Stimulated activated naive CD4-positive, alpha-beta T cell (primary cell): ENCODE measurements at regions not wholly inside any gene's neighbourhood (a gene's known extent, or its start where the extent isn't known, plus 50 kb on each side); places are given as distances from the start of the nearest gene placed in this dataset.

ENCODE experiments used
- DNase-seq, 6 experiments: peaks; one replicate each; lab custom pipeline; 2025; lab: John Stamatoyannopoulos, UW

DNA sequence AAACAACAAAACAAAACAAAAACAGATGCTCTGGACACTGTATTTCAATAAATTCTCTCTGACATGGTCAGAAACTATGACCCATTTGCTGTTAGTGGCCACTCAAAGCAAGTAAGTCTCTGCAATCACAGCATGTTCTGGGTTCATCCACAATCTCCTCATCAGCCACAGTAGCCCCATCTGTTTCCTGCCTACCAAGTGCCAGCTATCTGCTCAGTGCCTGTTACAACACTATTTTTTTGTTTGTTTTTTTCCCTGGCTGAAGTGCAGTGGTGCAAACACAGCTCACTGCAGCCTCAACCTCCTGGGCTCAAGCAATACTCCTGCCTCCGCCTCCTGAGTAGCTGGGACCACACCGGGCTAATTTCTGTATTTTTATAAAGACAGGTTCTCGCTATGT, 137.9 kb downstream of the SOX9 start:
- DNase-seq = no peak

DNA sequence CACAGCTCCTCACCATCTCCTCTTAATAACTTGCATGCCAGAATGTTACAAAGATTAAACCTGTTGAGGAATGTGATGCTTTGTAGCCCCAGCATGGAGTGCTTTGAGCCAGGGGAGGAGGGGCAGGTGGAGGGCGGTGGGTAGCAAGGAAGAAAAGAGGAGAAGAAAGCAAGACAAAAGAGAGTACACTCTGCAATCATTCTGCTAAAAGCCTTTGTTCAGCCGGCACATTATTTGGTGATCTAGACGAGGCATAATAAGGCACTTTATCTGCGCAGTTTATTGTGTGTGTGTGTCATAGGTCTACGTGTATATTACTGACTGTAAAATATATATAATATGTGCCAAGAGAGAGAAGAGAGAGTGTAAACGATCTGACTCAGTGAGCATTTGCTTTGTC, 139.1 kb downstream of the SOX9 start:
- DNase-seq = no peak

DNA sequence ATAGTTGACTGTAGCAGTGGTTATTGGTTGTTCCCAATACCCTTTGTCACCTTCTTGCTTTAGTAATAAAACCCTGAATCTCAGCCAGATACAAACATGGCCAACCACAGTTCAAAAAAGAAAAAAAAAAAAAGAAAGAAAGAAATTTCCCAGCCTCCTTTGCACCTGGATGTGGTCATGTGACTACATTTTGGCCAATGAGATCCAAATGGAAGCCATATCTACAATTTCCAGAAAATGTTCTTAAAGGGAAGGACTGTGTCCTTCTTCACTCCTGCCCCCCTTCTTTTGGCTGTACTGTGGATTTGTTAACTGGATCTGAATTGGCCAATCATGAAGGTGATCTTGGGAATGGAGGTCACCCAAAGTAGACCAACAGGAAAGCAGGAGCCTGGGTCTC, 141.9 kb downstream of the SOX9 start:
- DNase-seq = no peak

DNA sequence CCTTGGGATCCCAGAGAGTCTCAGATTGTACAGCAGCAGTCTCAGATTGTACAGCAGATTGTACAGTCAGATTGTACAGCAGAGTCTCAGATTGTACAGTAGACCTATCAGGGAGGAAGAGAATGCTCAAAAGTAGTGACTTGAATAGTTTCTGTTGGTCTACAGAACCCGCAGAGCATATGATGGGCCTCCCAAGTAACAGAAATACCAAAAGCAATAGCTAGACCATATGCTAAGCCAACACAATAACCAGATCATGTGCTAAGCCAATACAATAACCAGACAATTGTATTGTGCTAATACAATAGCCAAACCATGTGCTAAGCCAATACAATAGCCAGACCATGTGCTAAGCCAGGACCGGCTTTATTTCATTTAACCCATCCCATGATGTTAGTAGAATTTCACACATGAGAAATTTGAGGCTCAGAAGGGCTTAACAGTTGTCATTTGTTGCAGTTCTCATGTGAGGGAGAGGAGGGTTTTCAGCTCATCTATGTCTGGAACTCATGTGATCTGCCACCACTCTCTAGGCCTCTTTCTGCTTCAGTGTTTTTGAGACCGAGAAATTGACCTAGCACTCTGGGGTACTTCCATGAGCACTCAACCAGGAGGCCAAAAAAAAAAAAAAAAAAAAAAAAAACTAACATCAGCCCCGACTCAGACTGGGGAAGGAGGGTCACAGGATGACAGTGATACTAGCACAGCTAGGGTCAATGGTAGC, 144.0 kb downstream of the SOX9 start:
- DNase-seq = no peak

DNA sequence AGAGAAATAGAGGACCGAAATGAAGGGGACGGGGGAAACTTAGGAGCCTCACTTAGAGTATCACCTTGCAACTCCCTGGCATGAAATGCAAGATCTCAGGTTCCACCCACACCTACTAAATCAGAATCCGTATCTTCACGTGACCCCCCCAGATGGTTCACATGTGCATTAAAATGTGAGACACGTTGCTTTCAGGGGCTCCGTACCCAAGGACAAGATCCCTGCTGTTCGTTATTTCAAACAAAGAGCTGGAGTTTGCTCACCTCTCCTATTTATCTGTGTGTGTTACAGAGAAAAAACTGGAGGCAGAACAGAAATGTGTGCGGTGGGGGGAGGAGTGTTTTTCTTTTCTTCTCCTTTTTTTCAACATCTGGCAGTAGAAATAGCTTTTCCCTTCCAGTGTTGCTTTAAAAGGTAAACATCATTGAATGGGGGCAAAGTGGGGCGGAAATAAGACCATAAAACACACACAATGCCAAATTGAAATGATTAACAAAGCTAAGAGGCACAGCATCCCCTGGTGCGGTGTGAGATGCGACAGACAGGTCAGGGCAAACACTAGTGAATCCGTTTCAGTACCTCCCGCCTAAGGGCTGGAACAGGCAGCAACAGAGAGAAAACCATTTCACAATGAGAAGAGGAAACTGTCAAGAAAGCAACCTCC, 145.4 kb downstream of the SOX9 start:
- DNase-seq = no peak

DNA sequence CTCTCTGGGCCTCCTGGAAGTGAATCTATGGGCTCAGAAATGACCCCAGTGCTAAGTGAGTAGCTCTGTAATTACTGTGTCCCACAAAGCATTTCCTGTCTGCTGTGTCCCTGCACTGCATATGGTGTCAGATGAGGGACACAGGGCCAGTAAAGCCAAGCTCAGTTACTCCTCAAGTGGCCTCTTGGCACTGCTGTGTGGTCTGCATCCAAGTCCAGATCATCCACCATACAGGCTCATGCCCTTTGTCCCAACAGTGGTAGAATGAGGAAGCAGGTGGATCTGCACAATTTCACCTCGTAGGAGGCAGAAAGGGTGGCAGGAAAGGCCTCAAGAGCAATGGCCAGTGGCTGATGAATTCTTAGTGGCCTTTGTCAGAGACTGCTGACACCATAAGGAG, 146.8 kb downstream of the SOX9 start:
- no peak for DNase-seq

DNA sequence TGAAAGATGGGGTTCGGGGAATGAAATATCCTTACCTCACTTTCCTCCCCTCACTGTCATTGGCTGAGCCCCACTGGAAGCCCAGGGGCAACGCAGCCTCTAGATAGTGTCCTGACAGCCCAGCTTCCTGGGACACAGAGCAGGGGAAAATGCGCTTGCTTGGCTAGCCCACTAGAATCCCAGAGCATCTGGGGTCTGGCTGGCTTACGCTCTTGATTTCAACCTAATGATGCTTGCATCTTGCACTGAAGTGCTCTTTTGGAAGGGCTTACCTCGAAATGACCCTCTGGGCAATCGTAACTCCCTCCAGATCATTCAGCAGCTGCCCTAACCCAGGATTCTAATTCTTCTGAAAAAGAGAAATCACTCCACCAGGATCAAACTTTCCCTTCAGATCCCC, 147.6 kb downstream of the SOX9 start:
- DNase-seq = no peak

DNA sequence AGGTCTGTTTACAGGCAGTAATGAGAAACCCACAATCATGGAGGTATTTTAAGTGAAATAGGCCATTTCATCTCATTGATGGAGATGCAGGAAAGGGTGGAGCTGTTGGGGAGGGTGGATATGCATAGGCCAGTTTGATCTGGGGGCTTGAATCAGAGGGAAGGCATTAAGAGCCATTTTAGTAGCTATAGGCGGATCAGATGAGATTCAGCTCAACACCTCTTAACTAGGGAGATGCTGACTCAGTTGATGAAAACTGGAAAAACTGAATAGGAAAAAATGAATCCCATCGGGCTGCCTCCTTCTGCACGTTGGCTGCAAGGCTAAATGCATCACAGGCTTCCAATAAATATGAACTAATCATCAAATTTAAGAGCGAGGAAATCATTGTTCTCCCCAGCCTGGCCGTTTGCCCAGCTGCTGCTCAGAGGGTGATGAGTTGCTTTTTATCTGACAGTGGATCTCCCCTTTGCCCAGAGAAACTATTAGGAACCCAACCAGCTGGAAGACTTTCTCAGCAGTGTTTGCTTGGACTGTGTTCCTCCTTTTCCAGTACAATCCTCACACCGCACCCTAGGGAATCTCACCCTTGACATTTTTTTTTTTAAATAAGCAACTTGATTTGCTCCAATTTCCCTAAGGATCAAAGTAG, 149.6 kb downstream of the SOX9 start:
- no peak for DNase-seq

DNA sequence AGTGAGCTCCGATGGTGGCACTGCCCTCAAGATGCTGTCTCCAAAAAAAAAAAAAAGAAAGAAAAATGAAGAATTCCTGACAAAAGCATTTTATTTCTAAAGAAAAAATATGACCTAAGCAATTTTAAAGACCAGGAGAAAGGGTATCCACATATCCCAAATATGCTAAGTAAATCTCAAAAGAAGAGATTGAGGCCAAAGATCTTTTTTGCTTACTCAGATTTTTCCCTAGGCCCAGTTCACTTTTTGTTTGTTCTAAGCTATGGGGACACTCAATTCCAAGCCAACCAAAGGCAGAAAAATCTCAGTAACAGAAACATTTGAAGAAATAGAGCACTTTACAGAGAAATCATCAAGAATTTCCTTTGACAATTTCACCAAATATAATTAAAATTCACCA, 150.8 kb downstream of the SOX9 start:
- DNase-seq = no peak

DNA sequence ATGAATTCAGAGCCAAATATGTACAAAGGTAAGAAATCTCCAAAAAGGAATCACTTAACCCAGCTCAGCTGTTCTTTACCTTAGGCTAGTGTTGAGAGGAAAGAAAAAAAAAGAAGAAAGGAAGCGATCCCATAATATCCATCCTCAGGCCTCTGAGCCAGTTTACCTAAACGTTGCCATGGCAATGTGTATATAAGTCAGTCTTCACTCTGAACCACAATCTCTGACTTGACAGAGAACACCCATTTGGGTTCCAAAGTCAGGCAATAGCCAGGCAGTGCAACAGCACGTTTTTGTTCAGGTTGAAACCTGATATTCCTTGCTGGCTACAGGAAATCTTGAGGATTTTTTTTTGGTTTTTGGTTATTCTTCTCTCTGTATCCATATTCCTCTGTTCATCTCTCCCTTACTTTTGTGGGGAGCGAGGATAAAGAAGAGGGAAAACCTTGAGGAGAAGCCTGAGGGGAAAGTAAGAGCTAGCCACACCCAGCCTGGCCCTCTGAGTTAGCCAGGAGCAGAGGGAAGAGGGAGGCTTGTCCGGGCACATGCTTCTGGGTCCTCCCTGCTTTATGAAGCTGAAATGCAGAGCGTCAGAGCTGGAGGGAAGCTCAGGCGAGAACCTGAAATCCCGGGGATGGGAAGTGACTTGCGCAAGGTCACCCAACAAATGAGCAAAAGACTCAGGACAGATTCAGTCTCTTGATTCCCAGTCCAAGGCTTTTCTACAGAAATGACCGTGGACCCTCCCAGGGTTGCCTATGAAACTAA, 152.7 kb downstream of the SOX9 start:
- no peak for DNase-seq

DNA sequence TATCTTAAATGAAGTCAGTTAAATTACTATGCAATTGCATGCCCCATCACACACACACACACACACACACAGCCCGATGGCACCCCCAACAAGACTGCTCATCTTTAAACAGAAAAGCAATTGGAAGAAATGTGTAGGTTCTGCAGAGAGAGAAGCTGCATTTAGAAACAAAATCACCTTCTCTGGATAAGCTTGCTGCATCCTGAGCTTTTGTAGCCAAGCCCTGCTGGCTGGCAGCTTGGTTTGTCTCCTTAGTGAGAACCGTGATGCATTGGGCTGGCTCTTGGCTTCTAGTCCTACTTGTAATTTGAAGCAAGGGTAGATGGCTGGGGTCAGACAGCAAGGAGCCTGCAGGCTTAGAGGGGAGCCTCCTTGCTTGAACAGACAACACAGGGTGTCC, 153.8 kb downstream of the SOX9 start:
- no peak for DNase-seq

DNA sequence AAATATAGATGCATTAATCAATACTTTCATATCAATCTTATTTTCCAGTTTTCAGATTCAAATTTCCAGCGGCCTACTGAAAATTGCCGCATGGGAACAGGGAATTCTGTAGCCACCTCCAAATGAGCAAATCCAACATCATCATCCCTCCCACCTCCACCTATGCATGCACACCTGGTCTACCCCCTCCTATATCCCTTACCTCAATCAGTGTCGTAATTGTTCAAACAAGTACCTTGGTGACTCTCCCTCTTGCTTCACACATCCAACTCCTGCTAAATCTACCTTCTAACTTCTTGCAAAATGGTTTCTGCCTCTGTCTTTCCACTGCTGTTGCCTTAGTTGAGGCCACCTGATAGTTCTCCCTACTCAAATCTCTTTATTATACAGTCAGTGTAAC, 160.1 kb downstream of the SOX9 start:
- DNase-seq = no peak

DNA sequence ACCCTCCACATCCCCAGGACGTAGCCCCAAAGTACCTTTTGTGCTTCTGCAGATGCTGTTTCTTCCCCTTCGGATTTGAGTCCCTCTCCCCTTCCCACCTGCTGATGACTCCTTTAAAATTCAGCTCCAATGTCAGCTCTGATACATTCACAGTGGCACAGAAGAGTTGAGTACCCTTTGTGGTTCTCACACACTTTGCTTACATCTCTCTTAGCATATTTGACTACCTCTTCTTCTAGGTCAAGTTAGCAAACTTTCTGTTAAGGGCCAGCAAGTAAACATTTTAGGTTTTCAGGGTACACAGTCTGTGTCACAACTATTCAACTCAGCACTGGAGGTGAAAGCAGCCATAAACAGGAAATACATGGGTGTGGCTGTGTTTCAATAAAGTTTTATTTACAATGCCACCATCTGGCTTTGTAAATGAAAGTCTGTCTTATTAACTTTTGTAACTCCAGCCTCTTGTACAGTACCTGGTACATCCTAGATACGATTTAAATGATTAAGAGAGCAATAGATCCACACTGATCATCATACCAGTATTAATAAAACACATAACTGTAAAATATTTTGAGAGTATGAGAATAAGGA, 161.7 kb downstream of the SOX9 start:
- DNase-seq = no peak

DNA sequence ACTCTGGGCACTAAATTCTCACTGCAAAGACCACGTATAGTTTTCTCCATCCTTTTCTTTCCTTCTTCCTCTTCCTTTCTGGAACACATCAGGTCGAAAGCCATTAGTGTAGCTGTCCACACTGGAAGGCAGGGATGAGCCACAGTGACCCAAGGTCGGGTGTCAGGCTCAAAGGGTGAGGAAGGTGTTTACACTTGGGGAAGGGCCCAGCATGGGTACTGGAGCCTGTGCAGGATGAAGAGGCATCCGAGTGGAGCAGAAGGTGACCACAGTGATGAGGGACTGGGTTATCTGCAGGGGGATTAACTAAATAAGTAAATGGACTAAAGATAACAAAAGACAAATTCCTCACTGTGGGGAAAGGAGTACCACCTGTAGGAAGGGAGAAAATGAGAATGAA, 164.0 kb downstream of the SOX9 start:
- no peak for DNase-seq

DNA sequence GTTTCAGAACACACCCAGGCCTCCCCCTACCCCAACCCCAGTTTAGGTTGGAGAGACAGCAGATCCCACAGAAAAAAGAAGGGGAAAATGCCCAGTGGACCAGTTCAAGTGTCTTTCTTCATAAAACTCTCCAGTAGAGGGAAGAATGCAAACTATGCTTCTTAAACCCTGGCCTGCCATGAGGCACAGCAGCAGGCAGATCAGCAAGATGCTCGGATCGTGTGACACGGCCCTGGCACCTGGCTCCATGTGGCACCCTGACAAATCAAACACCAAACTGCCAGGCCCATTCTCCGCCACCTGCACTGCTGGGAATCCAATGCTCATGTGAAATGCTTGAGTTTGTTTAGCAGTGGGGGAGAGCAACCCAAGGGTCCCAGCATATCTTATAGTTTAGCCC, 166.8 kb downstream of the SOX9 start:
- DNase-seq = no peak

DNA sequence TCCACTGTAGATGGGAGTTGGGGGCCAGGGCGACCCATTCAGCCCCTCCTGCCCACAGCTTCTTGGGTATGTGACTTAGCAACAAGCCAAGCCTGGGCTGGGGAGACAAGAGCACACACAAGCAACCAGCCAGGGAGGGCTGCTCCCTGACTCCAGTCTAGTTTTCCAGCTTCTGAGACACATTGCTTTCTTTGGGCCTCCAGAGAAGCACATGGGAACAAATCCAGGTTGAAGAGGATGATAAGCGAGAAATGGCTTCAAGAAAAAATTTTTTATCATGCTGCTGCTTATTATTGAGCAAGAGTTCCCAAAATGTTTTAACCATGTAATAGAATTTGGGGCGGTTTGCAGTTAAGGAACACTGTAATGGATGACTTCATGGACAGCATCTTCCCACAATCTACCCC, 173.7 kb downstream of the SOX9 start:
- no peak for DNase-seq

DNA sequence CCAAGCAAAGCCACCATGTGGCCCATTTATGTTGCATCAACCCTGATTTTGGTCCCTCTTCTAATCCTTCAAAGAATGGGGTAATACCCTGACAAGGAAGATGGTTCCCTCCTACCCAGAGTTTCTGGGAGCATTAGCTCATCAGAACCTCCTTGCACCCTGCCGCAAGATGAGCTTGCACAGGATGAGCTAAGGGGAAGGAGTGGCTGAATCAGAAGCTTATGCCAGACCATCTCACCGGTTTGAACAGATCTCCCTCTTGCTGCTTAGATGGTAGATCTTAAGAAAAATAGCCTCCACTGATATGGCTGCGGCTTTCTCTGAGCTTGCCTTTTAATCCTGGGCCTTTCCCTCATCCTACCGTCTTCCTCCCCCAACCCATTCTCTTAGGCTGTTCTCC, 175.1 kb downstream of the SOX9 start:
- no peak for DNase-seq

DNA sequence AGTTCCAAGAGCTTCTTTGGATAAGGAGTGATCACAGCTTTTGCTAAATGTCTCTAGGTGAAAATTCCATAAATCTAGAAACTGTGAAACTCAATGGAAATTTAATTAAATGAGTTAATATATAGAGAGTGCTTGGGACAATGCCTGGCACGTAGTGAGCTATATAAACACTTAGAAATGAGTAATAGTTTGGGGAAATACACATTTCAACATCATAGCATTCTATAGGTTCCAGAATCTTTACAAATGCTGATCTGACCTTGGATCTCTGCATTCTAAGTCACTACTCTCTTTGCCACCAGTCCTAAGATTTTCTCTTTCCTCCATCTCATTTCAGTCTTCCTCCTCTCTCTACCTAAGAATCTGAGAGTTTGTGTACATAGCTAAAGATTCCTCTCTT, 175.6 kb downstream of the SOX9 start:
- DNase-seq = no peak

DNA sequence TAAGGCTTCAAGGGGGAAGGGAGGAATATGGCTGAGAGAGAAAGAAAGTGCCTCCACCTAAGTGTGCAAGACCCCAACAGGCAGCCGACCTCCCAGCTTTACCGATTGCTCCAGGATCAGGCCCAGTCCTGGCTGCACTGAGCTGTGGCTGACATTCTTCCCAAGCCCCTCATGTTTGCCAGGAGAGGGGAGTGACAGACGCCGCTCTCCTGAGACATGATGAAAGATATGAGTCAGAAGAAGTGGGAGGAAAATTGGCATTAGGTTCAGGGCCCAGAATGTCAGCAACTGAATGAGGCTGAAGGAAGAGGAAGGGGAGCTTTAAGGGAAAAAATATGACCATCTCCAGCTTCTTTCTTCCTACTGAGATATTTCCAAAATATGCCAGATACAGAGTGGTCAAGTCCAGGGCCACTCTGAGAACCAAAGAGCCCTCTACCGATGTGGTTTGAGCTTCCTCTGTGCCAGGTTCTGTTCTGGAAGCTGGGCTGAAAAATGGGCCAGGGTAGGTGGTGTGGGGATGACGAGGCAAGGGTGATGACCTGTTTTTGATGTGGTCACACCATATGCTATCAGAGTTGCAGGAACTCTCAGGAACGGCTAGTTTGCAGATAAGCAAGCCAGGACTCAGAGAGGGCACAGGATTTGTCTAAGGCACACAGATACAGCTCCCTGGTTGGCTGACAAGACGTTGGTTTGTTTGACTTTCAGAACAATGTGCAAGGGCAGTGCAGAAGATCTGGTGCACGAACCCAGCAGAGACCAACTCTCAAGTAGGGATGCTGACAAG, 176.7 kb downstream of the SOX9 start:
- no peak for DNase-seq

DNA sequence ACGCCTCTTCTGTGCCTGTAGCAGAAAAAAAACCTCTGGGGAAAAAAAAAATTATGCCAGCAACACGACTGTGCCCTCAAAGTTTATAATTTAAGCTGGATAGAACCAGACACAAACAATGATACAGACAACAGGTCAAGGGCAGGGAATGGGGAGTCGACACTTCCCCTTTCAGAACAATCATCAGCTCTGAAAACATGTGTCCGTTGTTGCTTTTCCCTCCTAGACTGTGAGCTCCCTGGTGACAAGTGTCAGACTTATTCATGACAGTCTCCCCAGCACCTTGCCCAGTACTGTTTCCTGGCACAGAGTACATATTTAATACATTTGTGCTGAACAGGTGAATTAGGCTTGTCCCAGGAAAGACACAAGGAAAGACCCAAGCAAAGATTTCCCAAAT, 178.3 kb downstream of the SOX9 start:
- no peak for DNase-seq

DNA sequence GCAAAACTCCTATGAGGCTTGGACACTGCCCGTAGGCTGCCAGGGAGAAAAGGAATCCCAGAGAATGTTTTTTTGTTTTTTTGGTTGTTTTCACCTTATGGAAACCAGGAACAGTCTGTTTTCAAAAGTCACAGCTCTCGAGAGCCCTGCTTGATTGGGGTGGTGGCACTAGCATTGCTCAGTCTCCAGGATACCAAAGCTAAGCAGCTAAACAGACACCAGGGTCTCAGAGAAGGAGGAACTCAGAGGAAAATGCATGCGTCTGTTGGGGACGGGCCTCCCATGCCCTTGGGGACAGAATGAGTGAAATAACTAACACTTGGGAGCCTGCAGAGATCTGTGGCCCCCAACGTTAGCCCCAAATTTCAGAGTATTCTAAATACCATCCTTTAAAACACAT, 178.8 kb downstream of the SOX9 start:
- DNase-seq = no peak

DNA sequence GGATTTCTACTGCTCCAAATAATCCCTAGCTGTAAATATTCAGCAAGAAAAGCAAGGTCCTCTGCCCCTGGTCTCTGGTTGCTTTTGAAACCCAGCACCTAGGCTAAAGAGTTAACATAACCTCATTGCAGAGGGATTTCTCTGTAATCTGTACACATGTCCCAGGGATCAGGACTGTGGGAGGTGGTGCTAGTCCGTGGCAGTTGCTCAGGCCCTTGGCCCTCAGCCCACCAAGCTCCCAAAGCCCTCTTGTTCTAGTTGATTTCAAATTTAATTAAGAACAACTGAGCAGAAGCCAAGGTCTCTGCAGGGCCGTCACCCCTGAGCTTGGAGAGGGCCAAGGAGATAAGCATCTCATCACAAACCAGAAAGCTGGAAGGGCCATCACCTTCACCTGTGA, 181.1 kb downstream of the SOX9 start:
- DNase-seq = no peak
